SK-N-SH treated with all-trans-retinoic acid at 6 μM for 48 hours (cell line): ENCODE measurements at regions not wholly inside any gene's neighbourhood (a gene's known extent, or its start where the extent isn't known, plus 50 kb on each side); places are given as distances from the start of the nearest gene placed in this dataset.

ENCODE experiments used
- ATAC-seq: fragments of 200-7000 bp; cut with Tn5 transposase; 3 replicates; pipeline ENCODE4 v1.9.1; 2020; ENCODE audit warnings: mild to moderate bottlenecking, moderate library complexity
- ARNTL ChIP-seq: fragments of 450-650 bp; formaldehyde crosslinking; IDR thresholded peaks from 2 replicates; pipeline ENCODE4 v1.5.0; 2020; ENCODE audit warnings: low read depth, mild to moderate bottlenecking, moderate library complexity, borderline replicate concordance
- BACH2 ChIP-seq: fragments of 250-450 bp; sonication (Bioruptor Pico); IDR thresholded peaks from 2 replicates; pipeline ENCODE4 v1.9.0; 2021; ENCODE audit warnings: mild to moderate bottlenecking, borderline replicate concordance
- CREB5 ChIP-seq: fragments of 250-450 bp; sonication (Bioruptor Pico); IDR thresholded peaks from 2 replicates; pipeline ENCODE4 v1.5.1; 2020; ENCODE audit warnings: low read depth, mild to moderate bottlenecking, moderate library complexity
- CSDC2 ChIP-seq: fragments of 250-450 bp; sonication (Bioruptor Pico); IDR thresholded peaks from 2 replicates; pipeline ENCODE4 v1.5.0; 2020; ENCODE audit warnings: mild to moderate bottlenecking, moderate library complexity
- CSRNP3 ChIP-seq: fragments of 250-450 bp; sonication (Bioruptor Pico); IDR thresholded peaks from 2 replicates; pipeline ENCODE4 v1.5.1; 2021; ENCODE audit warnings: mild to moderate bottlenecking, moderate library complexity
- ESRRG ChIP-seq: fragments of 250-450 bp; sonication (Bioruptor Pico); IDR thresholded peaks from 2 replicates; pipeline ENCODE4 v1.6.1; 2021; ENCODE audit warnings: mild to moderate bottlenecking
- GLIS3 ChIP-seq: fragments of 250-450 bp; sonication (Bioruptor Pico); IDR thresholded peaks from 2 replicates; pipeline ENCODE4 v1.5.0; 2020; ENCODE audit warnings: mild to moderate bottlenecking, moderate library complexity
- ISL1 ChIP-seq: fragments of 250-450 bp; sonication (Bioruptor Pico); IDR thresholded peaks from 2 replicates; pipeline ENCODE4 v2.1.2; 2022; ENCODE audit warnings: mild to moderate bottlenecking, moderate library complexity
- OSR1 ChIP-seq: fragments of 250-450 bp; sonication (Bioruptor Pico); IDR thresholded peaks from 2 replicates; pipeline ENCODE4 v1.8.0; 2022; ENCODE audit warnings: moderate library complexity, mild to moderate bottlenecking, inconsistent platforms
- POU6F1 ChIP-seq: fragments of 250-450 bp; sonication (Bioruptor Pico); IDR thresholded peaks from 2 replicates; pipeline ENCODE4 v1.8.0; 2021; ENCODE audit warnings: low read depth, mild to moderate bottlenecking, moderate library complexity, borderline replicate concordance
- PPARA ChIP-seq: fragments of 250-450 bp; sonication (Bioruptor Pico); IDR thresholded peaks from 2 replicates; pipeline ENCODE4 v1.5.0; 2020; ENCODE audit warnings: mild to moderate bottlenecking, borderline replicate concordance
- RARB ChIP-seq: fragments of 250-450 bp; sonication (Bioruptor Pico); IDR thresholded peaks from 2 replicates; pipeline ENCODE4 v1.8.0; 2021; ENCODE audit warnings: mild to moderate bottlenecking, moderate library complexity
- SNAI2 ChIP-seq: fragments of 250-450 bp; sonication (Bioruptor Pico); IDR thresholded peaks from 2 replicates; pipeline ENCODE4 v1.5.0; 2020; ENCODE audit warnings: mild to moderate bottlenecking, moderate library complexity
- TOX ChIP-seq: fragments of 250-450 bp; sonication (Bioruptor Pico); IDR thresholded peaks from 2 replicates; pipeline ENCODE4 v1.8.0; 2021; ENCODE audit warnings: mild to moderate bottlenecking, moderate library complexity, borderline replicate concordance
- TSHZ2 ChIP-seq: fragments of 250-450 bp; sonication (Bioruptor Pico); IDR thresholded peaks from 2 replicates; pipeline ENCODE4 v1.5.0; 2020; ENCODE audit warnings: mild to moderate bottlenecking, moderate library complexity
- ZC3H10 ChIP-seq: fragments of 250-450 bp; sonication (Bioruptor Pico); IDR thresholded peaks from 2 replicates; pipeline ENCODE4 v1.5.1; 2021; ENCODE audit warnings: mild to moderate bottlenecking, moderate library complexity
- ZFP3 ChIP-seq: fragments of 250-450 bp; sonication (Bioruptor Pico); IDR thresholded peaks from 2 replicates; pipeline ENCODE4 v1.5.0; 2020; ENCODE audit warnings: mild to moderate bottlenecking, moderate library complexity
- ZFP30 ChIP-seq: fragments of 450-650 bp; formaldehyde crosslinking; IDR thresholded peaks from 2 replicates; pipeline ENCODE4 v1.5.0; 2022; ENCODE audit warnings: mild to moderate bottlenecking, moderate library complexity
- ZNF70 ChIP-seq: fragments of 450-650 bp; formaldehyde crosslinking; IDR thresholded peaks from 2 replicates; pipeline ENCODE4 v1.5.0; 2020; ENCODE audit warnings: mild to moderate bottlenecking, moderate library complexity
- ZNF8 ChIP-seq: fragments of 450-650 bp; formaldehyde crosslinking; IDR thresholded peaks from 2 replicates; pipeline ENCODE4 v1.5.0; 2020; ENCODE audit warnings: mild to moderate bottlenecking, moderate library complexity

- no peak for TF ChIP-seq ZFP30 (CRISPR knock-in tag)
- TF ChIP-seq TSHZ2 (CRISPR knock-in tag): no peak
- TF ChIP-seq CSRNP3 (CRISPR knock-in tag): no peak
- ATAC-seq: no peak
Measured at GRCh38 chr3:31290046-31290445, 242.7 kb upstream of the STT3B start.

GRCh38 chr3:31291818-31292217, 240.9 kb upstream of the STT3B start:
- TF ChIP-seq POU6F1 (no peak), ZFP3 (CRISPR knock-in tag) (no peak), RARB (CRISPR knock-in tag) (no peak), OSR1 (CRISPR knock-in tag) (no peak), CREB5 (CRISPR knock-in tag) (no peak), CSDC2 (CRISPR knock-in tag) (no peak), ESRRG (no peak), PPARA (no peak), ZC3H10 (CRISPR knock-in tag) (no peak), ZFP30 (CRISPR knock-in tag) (no peak), CSRNP3 (CRISPR knock-in tag) (no peak), ARNTL (CRISPR knock-in tag) (no peak), TOX (CRISPR knock-in tag) (no peak)
- no peak for ATAC-seq

GRCh38 chr3:31294430-31295149, 238.1 kb upstream of the STT3B start:
- no peak for ATAC-seq
- TF ChIP-seq ISL1 (no peak), OSR1 (CRISPR knock-in tag) (no peak), ARNTL (CRISPR knock-in tag) (no peak), GLIS3 (CRISPR knock-in tag) (no peak), ESRRG (no peak), RARB (CRISPR knock-in tag) (no peak), CSDC2 (CRISPR knock-in tag) (no peak), SNAI2 (CRISPR knock-in tag) (no peak), ZNF8 (no peak), ZNF70 (CRISPR knock-in tag) (no peak), BACH2 (no peak), TSHZ2 (CRISPR knock-in tag) (no peak)
